ELF-1 (cell line): ENCODE measurements at regions not wholly inside any gene's neighbourhood (a gene's known extent, or its start where the extent isn't known, plus 50 kb on each side); places are given as distances from the start of the nearest gene placed in this dataset.
"Not testable (repeated sequence)": the region's sequence is repeated elsewhere in the genome, so short reads cannot be mapped to it uniquely, and the experiment has no call there.

Experiments used
- DNase-seq: peaks from one replicate; pipeline ENCODE4 v3.0.0-alpha.2; 2016; ENCODE audit warnings: low read depth, low spot score

- DNase-seq, result no peak
Measured at GRCh38 chr6:155693573-155694418, 238.2 kb upstream of the NOX3 start.

GRCh38 chr6:155690820-155691219, 235.2 kb upstream of the NOX3 start:
- DNase-seq, result no peak

- DNase-seq, result no peak
Measured at GRCh38 chr6:155687645-155688044, 232.0 kb upstream of the NOX3 start.

GRCh38 chr6:155684416-155685196, 229.0 kb upstream of the NOX3 start:
- DNase-seq, result no peak

GRCh38 chr6:155678361-155678760, 222.7 kb upstream of the NOX3 start:
- no peak for DNase-seq

GRCh38 chr6:155676346-155676745, 220.7 kb upstream of the NOX3 start:
- DNase-seq, result no peak

GRCh38 chr6:155670655-155671054, 215.0 kb upstream of the NOX3 start:
- DNase-seq, result no peak

- no peak for DNase-seq
Measured at GRCh38 chr6:155660251-155660977, 204.8 kb upstream of the NOX3 start.

- DNase-seq, result no peak
Measured at GRCh38 chr6:155656024-155656423, 200.4 kb upstream of the NOX3 start.

GRCh38 chr6:155654474-155654873, 198.8 kb upstream of the NOX3 start:
- DNase-seq, result no peak

- no peak for DNase-seq
Measured at GRCh38 chr6:155648301-155648700, 192.7 kb upstream of the NOX3 start.

GRCh38 chr6:155647354-155647753, 191.7 kb upstream of the NOX3 start:
- DNase-seq, result no peak

GRCh38 chr6:155646443-155646842, 190.8 kb upstream of the NOX3 start:
- no peak for DNase-seq

GRCh38 chr6:155645325-155645724, 189.7 kb upstream of the NOX3 start:
- no peak for DNase-seq

- no peak for DNase-seq
Measured at GRCh38 chr6:155641603-155642002, 186.0 kb upstream of the NOX3 start.

GRCh38 chr6:155638200-155638599, 182.6 kb upstream of the NOX3 start:
- no peak for DNase-seq

GRCh38 chr6:155635416-155635815, 179.8 kb upstream of the NOX3 start:
- no peak for DNase-seq

- no peak for DNase-seq
Measured at GRCh38 chr6:155630085-155630484, 174.4 kb upstream of the NOX3 start.

GRCh38 chr6:155629652-155630051, 174.0 kb upstream of the NOX3 start:
- DNase-seq, result no peak

GRCh38 chr6:155628306-155628705, 172.7 kb upstream of the NOX3 start:
- no peak for DNase-seq

GRCh38 chr6:155627722-155628212, 172.1 kb upstream of the NOX3 start:
- not testable (repeated sequence) for DNase-seq
